ENCODE measurements at regions not wholly inside any gene's neighbourhood (a gene's known extent, or its start where the extent isn't known, plus 50 kb on each side); places are given as distances from the start of the nearest gene placed in this dataset.
"Not testable (repeated sequence)": the region's sequence is repeated elsewhere in the genome, so short reads cannot be mapped to it uniquely, and the experiment has no call there.

GRCh38 chr6:16949716-16950115 lies 152.1 kb upstream of the STMND1 start:
- DNase-seq (ENCODE audit: low read depth in 3 of 3), result no peak

DNA sequence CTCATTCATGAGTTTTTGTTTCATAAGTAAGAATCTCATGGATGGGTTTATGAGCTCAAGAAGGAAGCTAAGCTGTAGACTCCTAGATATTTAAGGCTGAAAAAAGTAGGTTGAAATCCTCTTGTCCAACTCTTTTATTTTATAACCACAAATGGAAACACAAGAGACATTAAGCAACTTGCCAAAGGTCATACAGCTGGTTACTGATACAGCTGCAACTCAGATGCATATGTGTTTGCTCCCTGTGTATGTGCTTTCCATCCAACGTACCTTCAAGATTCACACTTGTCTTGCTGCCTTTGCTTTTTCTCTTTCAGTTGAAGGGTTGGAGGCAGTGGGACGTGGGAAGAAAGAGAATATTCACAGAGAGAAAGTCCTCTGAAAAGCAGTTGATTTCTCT lies 153.5 kb upstream of the STMND1 start:
- no peak for DNase-seq (ENCODE audit: low read depth in 3 of 3)

- no peak for DNase-seq (ENCODE audit: low read depth in 3 of 3)
Measured at GRCh38 chr6:16947375-16948015, 154.4 kb upstream of the STMND1 start.

DNA sequence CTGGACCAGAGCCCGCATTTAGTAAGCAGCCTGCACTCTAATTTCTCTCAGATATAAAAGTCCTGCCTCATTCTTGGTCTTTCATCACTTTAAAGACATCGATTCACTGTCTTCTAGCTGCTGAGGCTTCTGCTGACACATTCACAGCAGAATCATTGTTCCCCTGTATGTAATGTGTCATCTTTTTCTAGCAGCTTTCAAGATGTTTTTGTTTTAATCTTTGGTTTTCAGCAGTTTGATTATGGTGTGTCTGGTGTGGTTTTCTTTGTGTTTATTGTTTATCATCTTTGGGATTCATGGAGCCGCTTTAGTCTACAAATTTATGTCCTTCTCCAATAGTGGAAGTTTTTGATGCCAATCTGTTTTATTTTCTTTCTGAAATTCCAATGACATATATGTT lies 157.3 kb upstream of the STMND1 start:
- DNase-seq (ENCODE audit: low read depth in 3 of 3), result no peak

DNA sequence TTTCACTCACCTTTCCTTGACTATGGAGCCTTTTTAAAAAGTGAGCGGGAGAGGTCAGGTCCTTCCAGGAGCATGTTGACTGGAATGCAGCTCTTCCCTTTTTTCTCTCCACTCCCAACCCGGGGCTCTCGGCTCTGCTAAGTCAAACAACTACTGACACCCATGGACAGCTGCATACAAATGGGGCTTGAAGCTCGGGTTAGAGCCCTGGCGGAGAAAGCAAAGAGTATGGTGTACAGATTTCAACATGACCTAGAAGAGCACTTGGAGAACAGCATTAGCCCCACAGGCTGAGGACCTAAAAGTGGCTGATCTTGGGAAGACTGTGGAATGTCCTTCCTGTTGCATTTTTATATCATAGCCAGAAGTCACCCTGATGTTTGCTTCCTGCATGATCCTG lies 162.0 kb upstream of the STMND1 start:
- DNase-seq (ENCODE audit: low read depth in 3 of 3), result no peak

GRCh38 chr6:16939351-16939750 lies 162.5 kb upstream of the STMND1 start:
- no peak for DNase-seq (ENCODE audit: low read depth in 3 of 3)

DNA sequence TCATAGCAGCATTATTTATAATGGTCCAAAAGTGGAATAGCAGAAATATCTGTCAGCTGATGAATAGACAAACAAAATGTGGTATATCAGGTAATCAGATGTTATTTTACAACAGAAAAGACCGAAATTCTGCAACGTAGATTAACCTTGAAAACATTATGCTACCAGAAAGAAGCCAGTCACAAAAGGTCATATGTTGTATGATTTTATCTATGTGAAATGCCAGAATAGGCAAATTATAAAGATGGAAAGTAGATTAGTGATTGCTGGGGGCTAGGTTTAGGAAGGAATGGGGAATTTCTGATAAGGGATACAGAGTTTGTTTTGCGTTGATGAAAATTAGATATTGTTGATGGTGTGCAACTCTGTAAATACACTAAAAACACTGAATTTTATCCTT lies 165.0 kb upstream of the STMND1 start:
- DNase-seq (ENCODE audit: low read depth in 3 of 3), result no peak

DNA sequence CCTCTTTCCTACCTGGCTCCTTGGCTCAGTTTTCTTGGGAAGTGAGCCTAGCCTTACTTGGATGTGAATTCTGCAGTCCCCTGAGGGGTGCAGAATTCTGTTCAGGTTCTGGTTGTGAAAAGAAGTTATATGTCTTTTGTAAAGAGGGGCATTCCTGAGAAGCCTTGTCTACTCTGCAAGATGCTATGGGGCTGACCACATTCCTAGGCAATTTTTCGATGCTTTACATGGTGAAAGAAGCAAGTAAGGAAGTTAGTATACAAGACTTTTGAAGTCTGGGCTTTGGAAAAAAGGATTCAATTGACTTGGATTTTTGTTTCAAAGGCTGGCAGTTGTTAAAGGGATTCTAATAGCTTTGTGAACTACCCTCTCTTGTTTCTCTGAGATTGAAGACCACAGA lies 167.9 kb upstream of the STMND1 start:
- DNase-seq (ENCODE audit: low read depth in 3 of 3), result no peak

GRCh38 chr6:16933532-16933931 lies 168.3 kb upstream of the STMND1 start:
- no peak for DNase-seq (ENCODE audit: low read depth in 3 of 3)

GRCh38 chr6:16932920-16933319 lies 168.9 kb upstream of the STMND1 start:
- DNase-seq (ENCODE audit: low read depth in 3 of 3), result no peak

- not testable (repeated sequence) for DNase-seq (ENCODE audit: low read depth in 3 of 3)
Measured at GRCh38 chr6:16931079-16931478, 169.8 kb upstream of the ATXN1 start.

- DNase-seq (ENCODE audit: low read depth in 3 of 3), result no peak
Measured at GRCh38 chr6:16930432-16930831, 169.2 kb upstream of the ATXN1 start.

GRCh38 chr6:16929809-16930208 lies 168.5 kb upstream of the ATXN1 start:
- no peak for DNase-seq (ENCODE audit: low read depth in 3 of 3)

GRCh38 chr6:16928387-16928786 lies 167.1 kb upstream of the ATXN1 start:
- no peak for DNase-seq (ENCODE audit: low read depth in 3 of 3)

GRCh38 chr6:16927205-16927604 lies 165.9 kb upstream of the ATXN1 start:
- DNase-seq (ENCODE audit: low read depth in 3 of 3), result no peak

- DNase-seq (ENCODE audit: low read depth in 3 of 3), result no peak
Measured at GRCh38 chr6:16925461-16925860, 164.2 kb upstream of the ATXN1 start.

GRCh38 chr6:16922282-16922681 lies 161.0 kb upstream of the ATXN1 start:
- no peak for DNase-seq (ENCODE audit: low read depth in 3 of 3)

- DNase-seq (ENCODE audit: low read depth in 3 of 3), result no peak
Measured at GRCh38 chr6:16921399-16922110, 160.3 kb upstream of the ATXN1 start.

- DNase-seq (ENCODE audit: low read depth in 3 of 3), result no peak
Measured at GRCh38 chr6:16918586-16918985, 157.3 kb upstream of the ATXN1 start.

DNA sequence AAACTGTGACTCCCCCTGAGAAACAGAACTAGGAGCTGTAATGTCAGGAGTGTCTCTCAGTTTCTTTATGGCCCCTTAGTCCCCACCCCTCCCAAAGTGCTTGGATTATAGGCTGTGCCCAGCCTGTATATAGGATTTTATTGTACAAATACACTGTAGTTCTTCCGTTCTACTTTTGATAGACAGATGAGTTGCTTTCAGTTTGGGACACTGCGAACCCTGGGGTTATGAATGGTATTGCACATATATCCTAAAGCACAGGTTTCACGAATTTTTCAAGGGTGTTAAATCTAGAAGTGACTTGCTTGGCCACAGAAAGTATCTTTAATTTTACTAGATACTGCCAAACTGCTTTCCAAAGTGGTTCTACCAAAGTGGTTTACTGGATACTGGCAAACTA lies 152.9 kb upstream of the ATXN1 start:
- no peak for DNase-seq (ENCODE audit: low read depth in 3 of 3)

- DNase-seq (ENCODE audit: low read depth in 3 of 3), result no peak
Measured at GRCh38 chr6:16912756-16913155, 151.5 kb upstream of the ATXN1 start.

- no peak for DNase-seq (ENCODE audit: low read depth in 3 of 3)
Measured at GRCh38 chr6:16911088-16911487, 149.8 kb upstream of the ATXN1 start.

- DNase-seq (ENCODE audit: low read depth in 3 of 3), result no peak
Measured at GRCh38 chr6:16909658-16910360, 148.5 kb upstream of the ATXN1 start.

Data from stimulated activated CD4-positive, alpha-beta T cell treated with anti-CD3 and anti-CD28 coated beads, TNF-alpha, amount 100 ng/mL, for 24 hours (primary cell).